H1 (cell line): ENCODE measurements at regions not wholly inside any gene's neighbourhood (a gene's known extent, or its start where the extent isn't known, plus 50 kb on each side); places are given as distances from the start of the nearest gene placed in this dataset.

Source experiments
- GABPA ChIP-seq: IDR thresholded peaks from 2 replicates; pipeline ENCODE4 v1.6.1; 2011; ENCODE audit warnings: mild to moderate bottlenecking, low read length, moderate library complexity, borderline replicate concordance; ENCODE audit not compliant: insufficient read depth
- SIX5 ChIP-seq: IDR thresholded peaks from 2 replicates; pipeline ENCODE4 v1.6.1; 2011; ENCODE audit warnings: mild to moderate bottlenecking, low read depth, low read length
- SP1 ChIP-seq: IDR thresholded peaks from 2 replicates; pipeline ENCODE4 v1.6.1; 2011; ENCODE audit warnings: low read depth, low read length

DNA sequence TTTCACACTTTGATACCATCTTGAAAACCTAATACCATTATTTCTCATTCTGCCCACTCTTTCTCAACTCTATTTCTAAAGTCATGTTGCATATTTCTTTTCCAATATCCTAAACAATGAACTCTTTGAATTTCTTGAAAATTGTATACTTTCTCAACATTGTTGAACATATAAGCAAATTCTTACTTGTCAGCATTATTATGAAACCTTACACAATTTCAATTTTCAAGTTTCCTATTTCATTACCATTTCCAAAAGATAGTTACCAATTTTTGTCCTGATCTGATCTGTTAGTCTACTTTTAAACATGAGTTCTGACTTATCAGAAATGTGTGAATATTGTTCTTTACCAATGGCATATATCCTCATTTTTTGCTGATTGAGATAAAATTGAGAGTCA lies 806.3 kb upstream of the IGFBP7 start:
- TF ChIP-seq SP1 (no peak), SIX5 (no peak), GABPA (no peak)
